ENCODE measurements at regions not wholly inside any gene's neighbourhood (a gene's known extent, or its start where the extent isn't known, plus 50 kb on each side); places are given as distances from the start of the nearest gene placed in this dataset.

DNA sequence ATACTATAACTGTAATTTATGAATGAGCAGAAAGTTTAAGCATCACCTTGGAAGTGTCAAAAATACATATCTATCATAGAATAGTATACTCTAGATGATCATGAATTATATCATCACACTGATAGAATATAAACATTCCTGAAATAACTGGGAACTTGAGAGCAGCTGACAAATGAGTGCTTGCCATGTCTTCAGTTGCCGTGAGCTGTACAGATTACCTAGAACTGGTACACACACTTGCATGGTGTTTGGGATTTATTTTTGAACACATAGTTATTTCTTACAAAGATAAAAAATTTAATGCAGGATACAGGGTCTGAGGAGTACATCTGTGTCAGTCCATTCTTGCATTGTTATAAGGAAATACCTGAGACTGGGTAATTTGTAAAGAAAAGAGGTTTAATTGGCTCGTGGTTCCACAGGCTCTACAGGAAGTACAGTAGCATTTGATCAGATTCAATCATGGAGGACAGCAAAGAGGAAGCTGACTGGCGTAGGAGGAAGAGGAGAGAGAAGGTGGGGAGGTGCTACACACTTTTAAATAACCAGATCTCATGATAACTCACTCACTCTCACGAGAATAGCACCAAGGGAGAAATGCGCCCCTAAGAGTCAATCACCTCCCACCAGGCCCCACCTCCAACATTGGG lies 60.4 kb upstream of the MBNL2 start (continued):
- TF ChIP-seq, protein P1, sequence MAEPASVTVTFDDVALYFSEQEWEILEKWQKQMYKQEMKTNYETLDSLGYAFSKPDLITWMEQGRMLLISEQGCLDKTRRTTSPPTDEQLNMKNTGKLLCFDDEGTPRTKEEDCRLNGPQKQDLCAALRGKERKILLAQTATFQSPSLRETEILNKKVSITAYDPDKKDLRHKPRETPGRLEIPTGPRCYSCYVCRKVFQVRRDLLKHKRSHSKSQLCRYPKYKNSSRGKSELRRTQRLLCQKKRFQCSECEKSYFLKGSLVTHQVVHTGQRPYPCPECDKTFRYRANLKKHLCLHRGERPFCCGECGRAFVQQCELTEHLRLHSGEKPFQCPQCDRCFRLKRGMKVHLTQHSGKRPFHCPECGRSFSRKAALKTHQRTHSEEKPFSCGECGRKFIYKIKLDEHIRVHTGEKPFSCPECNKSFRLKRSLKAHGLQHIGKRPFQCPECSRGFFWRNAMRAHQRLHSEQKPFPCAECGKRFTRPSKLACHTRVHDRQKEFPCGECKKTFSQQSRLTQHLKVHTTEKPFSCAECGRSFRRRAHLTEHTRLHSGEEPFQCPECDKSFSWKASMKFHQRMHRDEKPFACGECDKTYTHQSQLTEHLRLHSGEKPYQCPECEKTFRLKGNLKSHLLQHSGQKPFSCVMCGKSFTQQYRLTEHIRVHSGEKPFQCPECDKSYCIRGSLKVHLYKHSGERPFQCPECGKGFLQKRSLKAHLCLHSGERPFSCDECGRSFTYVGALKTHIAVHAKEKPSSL (CRISPR knock-in tag; conservative IDR thresholded peaks at IDR 0.05): no peak
- TF ChIP-seq SP1 (CRISPR knock-in tag; conservative IDR thresholded peaks at IDR 0.05) (no peak), TCF7 (CRISPR knock-in tag; IDR thresholded peaks at IDR 0.05; ENCODE audit: low read depth) (no peak), ZNF423 (CRISPR knock-in tag; IDR thresholded peaks at IDR 0.05) (no peak), IRF2 (CRISPR knock-in tag; IDR thresholded peaks at IDR 0.05; ENCODE audit: borderline replicate concordance, low read depth) (no peak), MXD4 (CRISPR knock-in tag; IDR thresholded peaks at IDR 0.05; ENCODE audit: borderline replicate concordance) (no peak), ZNF121 (CRISPR knock-in tag; IDR thresholded peaks at IDR 0.05) (no peak)

DNA sequence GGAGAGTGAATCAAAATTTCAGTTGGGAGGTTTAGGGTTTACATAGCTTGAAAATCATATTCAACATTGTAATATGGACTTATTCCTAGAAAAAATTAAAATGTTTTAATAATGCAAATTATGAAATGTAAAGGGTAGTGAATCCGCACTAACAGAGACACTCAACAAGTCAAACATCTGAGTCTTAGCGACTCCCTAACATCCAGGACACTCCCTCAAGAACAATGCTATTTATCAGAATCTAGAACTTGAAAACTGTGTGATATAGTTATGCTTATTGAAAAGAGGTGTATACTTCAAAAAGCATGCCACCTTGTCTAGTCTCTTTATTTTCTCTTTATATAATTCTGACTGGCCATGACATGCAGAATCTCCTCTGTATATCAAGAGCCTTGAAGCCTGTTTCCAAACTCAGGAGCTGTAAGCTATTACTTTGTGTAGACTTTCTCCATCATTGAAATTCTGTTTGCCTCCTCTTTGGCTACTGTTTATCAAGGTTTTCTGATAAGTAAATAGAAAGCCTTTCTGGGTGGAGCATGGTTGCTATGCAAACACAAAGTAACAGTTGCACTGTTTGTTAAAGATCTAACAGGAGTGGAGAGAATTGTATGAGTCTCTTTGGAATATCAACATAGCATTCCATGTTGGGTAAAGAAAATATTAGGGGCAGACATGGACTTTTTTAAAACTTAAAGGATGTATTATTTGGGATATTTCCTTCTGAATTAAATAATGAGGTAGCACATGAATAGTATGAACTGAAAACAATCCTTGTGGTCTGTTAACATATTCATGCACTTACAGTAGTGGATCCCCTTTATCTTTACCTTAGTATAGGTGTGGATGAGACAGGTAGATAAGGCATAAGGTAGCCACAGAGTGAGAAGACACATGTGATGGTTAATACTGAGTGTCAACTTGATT lies 56.4 kb upstream of the MBNL2 start:
- H3K27ac Mint-ChIP-seq: no peak overlapping the region
- ATAC-seq (no peak), DNase-seq (ENCODE audit: low spot score) (no peak)
- POLR2A ChIA-PET: no interaction called here
- H3K4me3 Mint-ChIP-seq: no peak overlapping the region
- no peak for TF ChIP-seq ZNF121 (CRISPR knock-in tag; IDR thresholded peaks at IDR 0.05)
- TF ChIP-seq RELA (CRISPR knock-in tag; IDR thresholded peaks at IDR 0.05; ENCODE audit: borderline replicate concordance): no peak
- no peak for TF ChIP-seq FOXJ3 (CRISPR knock-in tag; IDR thresholded peaks at IDR 0.05; ENCODE audit: borderline replicate concordance)
- CTCF ChIA-PET: interaction anchor here (1.1 kb wide), 1 partner anchor 56 kb away, joined by 3 read pairs; no protein-coding TSS in a partner anchor
- no peaks in the 10 kb centered on the region for H3K4me1 Mint-ChIP-seq
- H3K9me3 Mint-ChIP-seq: no peaks in the 10 kb centered on the region
- no peaks in the 10 kb centered on the region; the same call in 1 of the 2 replicates for H3K27me3 Mint-ChIP-seq (ENCODE audit: low read depth)
- H3K36me3 Mint-ChIP-seq: no peaks in the 10 kb centered on the region

DNA sequence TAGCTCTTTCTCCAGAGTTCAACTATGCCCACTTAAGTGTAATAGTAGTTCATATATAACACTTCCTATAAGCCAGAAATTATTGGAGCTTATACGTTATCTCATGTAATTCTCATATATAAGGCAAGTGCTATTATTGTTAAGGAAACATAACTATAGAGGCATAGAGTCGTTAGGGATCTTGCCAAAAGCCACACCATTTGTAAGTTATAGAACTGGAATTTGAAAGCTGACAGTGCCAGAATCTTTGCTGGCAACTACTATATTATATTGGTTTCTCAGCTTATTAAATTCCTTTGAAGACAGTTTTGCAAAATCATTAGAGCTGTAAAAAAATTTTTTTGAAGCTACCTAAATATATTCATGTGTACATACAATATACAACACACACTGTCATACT lies 51.0 kb upstream of the MBNL2 start:
- Mint-ChIP-seq H3K4me1 (no peaks in the 10 kb centered on the region), H3K27ac (no peak overlapping the region), H3K36me3 (no peaks in the 10 kb centered on the region), H3K4me3 (no peak overlapping the region), H3K27me3 (ENCODE audit: low read depth) (peaks cover 5% of the 10 kb centered on the region), H3K9me3 (peaks cover 5% of the 10 kb centered on the region)
- ChIA-PET POLR2A (no interaction called here), CTCF (no interaction called here)
- ATAC-seq (no peak), DNase-seq (ENCODE audit: low spot score) (no peak)
- TF ChIP-seq CREM (CRISPR knock-in tag; IDR thresholded peaks at IDR 0.05) (no peak), RORB (CRISPR knock-in tag; IDR thresholded peaks at IDR 0.05) (no peak), KAT7 (CRISPR knock-in tag; IDR thresholded peaks at IDR 0.05; ENCODE audit: borderline replicate concordance) (no peak), ZNF263 (CRISPR knock-in tag; IDR thresholded peaks at IDR 0.05; ENCODE audit: low read depth) (no peak), TEAD4 (CRISPR knock-in tag; IDR thresholded peaks at IDR 0.05) (no peak), NFYB (CRISPR knock-in tag; conservative IDR thresholded peaks at IDR 0.05; ENCODE audit: low read depth) (no peak), PRRX2 (CRISPR knock-in tag; IDR thresholded peaks at IDR 0.05) (no peak)
- TF ChIP-seq, protein P2, sequence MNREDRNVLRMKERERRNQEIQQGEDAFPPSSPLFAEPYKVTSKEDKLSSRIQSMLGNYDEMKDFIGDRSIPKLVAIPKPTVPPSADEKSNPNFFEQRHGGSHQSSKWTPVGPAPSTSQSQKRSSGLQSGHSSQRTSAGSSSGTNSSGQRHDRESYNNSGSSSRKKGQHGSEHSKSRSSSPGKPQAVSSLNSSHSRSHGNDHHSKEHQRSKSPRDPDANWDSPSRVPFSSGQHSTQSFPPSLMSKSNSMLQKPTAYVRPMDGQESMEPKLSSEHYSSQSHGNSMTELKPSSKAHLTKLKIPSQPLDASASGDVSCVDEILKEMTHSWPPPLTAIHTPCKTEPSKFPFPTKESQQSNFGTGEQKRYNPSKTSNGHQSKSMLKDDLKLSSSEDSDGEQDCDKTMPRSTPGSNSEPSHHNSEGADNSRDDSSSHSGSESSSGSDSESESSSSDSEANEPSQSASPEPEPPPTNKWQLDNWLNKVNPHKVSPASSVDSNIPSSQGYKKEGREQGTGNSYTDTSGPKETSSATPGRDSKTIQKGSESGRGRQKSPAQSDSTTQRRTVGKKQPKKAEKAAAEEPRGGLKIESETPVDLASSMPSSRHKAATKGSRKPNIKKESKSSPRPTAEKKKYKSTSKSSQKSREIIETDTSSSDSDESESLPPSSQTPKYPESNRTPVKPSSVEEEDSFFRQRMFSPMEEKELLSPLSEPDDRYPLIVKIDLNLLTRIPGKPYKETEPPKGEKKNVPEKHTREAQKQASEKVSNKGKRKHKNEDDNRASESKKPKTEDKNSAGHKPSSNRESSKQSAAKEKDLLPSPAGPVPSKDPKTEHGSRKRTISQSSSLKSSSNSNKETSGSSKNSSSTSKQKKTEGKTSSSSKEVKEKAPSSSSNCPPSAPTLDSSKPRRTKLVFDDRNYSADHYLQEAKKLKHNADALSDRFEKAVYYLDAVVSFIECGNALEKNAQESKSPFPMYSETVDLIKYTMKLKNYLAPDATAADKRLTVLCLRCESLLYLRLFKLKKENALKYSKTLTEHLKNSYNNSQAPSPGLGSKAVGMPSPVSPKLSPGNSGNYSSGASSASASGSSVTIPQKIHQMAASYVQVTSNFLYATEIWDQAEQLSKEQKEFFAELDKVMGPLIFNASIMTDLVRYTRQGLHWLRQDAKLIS (CRISPR knock-in tag; IDR thresholded peaks at IDR 0.05; ENCODE audit: borderline replicate concordance): no peak
- TF ChIP-seq, protein P3, sequence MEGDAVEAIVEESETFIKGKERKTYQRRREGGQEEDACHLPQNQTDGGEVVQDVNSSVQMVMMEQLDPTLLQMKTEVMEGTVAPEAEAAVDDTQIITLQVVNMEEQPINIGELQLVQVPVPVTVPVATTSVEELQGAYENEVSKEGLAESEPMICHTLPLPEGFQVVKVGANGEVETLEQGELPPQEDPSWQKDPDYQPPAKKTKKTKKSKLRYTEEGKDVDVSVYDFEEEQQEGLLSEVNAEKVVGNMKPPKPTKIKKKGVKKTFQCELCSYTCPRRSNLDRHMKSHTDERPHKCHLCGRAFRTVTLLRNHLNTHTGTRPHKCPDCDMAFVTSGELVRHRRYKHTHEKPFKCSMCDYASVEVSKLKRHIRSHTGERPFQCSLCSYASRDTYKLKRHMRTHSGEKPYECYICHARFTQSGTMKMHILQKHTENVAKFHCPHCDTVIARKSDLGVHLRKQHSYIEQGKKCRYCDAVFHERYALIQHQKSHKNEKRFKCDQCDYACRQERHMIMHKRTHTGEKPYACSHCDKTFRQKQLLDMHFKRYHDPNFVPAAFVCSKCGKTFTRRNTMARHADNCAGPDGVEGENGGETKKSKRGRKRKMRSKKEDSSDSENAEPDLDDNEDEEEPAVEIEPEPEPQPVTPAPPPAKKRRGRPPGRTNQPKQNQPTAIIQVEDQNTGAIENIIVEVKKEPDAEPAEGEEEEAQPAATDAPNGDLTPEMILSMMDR (IDR thresholded peaks at IDR 0.05): no peak
- TF ChIP-seq, protein P4, sequence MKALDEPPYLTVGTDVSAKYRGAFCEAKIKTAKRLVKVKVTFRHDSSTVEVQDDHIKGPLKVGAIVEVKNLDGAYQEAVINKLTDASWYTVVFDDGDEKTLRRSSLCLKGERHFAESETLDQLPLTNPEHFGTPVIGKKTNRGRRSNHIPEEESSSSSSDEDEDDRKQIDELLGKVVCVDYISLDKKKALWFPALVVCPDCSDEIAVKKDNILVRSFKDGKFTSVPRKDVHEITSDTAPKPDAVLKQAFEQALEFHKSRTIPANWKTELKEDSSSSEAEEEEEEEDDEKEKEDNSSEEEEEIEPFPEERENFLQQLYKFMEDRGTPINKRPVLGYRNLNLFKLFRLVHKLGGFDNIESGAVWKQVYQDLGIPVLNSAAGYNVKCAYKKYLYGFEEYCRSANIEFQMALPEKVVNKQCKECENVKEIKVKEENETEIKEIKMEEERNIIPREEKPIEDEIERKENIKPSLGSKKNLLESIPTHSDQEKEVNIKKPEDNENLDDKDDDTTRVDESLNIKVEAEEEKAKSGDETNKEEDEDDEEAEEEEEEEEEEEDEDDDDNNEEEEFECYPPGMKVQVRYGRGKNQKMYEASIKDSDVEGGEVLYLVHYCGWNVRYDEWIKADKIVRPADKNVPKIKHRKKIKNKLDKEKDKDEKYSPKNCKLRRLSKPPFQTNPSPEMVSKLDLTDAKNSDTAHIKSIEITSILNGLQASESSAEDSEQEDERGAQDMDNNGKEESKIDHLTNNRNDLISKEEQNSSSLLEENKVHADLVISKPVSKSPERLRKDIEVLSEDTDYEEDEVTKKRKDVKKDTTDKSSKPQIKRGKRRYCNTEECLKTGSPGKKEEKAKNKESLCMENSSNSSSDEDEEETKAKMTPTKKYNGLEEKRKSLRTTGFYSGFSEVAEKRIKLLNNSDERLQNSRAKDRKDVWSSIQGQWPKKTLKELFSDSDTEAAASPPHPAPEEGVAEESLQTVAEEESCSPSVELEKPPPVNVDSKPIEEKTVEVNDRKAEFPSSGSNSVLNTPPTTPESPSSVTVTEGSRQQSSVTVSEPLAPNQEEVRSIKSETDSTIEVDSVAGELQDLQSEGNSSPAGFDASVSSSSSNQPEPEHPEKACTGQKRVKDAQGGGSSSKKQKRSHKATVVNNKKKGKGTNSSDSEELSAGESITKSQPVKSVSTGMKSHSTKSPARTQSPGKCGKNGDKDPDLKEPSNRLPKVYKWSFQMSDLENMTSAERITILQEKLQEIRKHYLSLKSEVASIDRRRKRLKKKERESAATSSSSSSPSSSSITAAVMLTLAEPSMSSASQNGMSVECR (CRISPR knock-in tag; IDR thresholded peaks at IDR 0.05; ENCODE audit: borderline replicate concordance): no peak

All from WTC11 (cell line).